ENCODE measurements at regions not wholly inside any gene's neighbourhood (a gene's known extent, or its start where the extent isn't known, plus 50 kb on each side); places are given as distances from the start of the nearest gene placed in this dataset.

GRCh38 chr3:178439504-178439903, 96.7 kb upstream of the KCNMB2 start:
- H2AFZ ChIP-seq (ENCODE audit: low read depth, low read length), result no peak overlapping the region

GRCh38 chr3:178440043-178440442, 96.2 kb upstream of the KCNMB2 start:
- no peaks in the 10 kb centered on the region for H3K9me3 ChIP-seq (ENCODE audit: low read length)
- H2AFZ ChIP-seq (ENCODE audit: low read depth, low read length), result no peak overlapping the region
- H3K9me2 ChIP-seq (ENCODE audit: insufficient read depth, low read length), result no peaks in the 10 kb centered on the region
- H3K27me3 ChIP-seq (ENCODE audit: insufficient read depth, low read depth, low read length), result no peaks in the 10 kb centered on the region
- H3K36me3 ChIP-seq (ENCODE audit: insufficient read depth, low read length), result no peaks in the 10 kb centered on the region
- TF ChIP-seq MXI1 (conservative IDR thresholded peaks at IDR 0.05; ENCODE audit: poor library complexity, severe bottlenecking) (no peak), RAD21 (conservative IDR thresholded peaks at IDR 0.05) (no peak), SMC3 (conservative IDR thresholded peaks at IDR 0.05; ENCODE audit: poor library complexity) (no peak), CTCF (IDR thresholded peaks at IDR 0.05; ENCODE audit: poor library complexity, severe bottlenecking) (no peak)
- no peak overlapping the region for H3K4me3 ChIP-seq (ENCODE audit: low read length)
- no peaks in the 10 kb centered on the region for H3K79me2 ChIP-seq (replicated peaks; ENCODE audit: insufficient read depth, low read length)
- H3K27ac ChIP-seq (ENCODE audit: low read length), result no peak overlapping the region
- H4K20me1 ChIP-seq (ENCODE audit: insufficient read depth), result no peaks in the 10 kb centered on the region
- H3F3A ChIP-seq (ENCODE audit: insufficient read depth, low read length, poor library complexity, severe bottlenecking), result no peaks in the 10 kb centered on the region
- H3K4me2 ChIP-seq (ENCODE audit: low read length), result no peak overlapping the region
- H3K9ac ChIP-seq (ENCODE audit: low read length), result no peak overlapping the region

More at GRCh38 chr3:178439504-178439903, 96.7 kb upstream of the KCNMB2 start:
- Histone ChIP-seq H3K4me2 (ENCODE audit: low read length) (no peak overlapping the region), H3F3A (ENCODE audit: insufficient read depth, low read length, poor library complexity, severe bottlenecking) (no peaks in the 10 kb centered on the region), H3K79me2 (replicated peaks; ENCODE audit: insufficient read depth, low read length) (no peaks in the 10 kb centered on the region), H3K27ac (ENCODE audit: low read length) (no peak overlapping the region), H3K9me2 (ENCODE audit: insufficient read depth, low read length) (no peaks in the 10 kb centered on the region), H4K20me1 (ENCODE audit: insufficient read depth) (no peaks in the 10 kb centered on the region), H3K9me3 (ENCODE audit: low read length) (no peaks in the 10 kb centered on the region), H3K9ac (ENCODE audit: low read length) (no peak overlapping the region), H3K27me3 (ENCODE audit: insufficient read depth, low read depth, low read length) (no peaks in the 10 kb centered on the region), H3K36me3 (ENCODE audit: insufficient read depth, low read length) (no peaks in the 10 kb centered on the region), H3K4me3 (ENCODE audit: low read length) (no peak overlapping the region)
- no peak for TF ChIP-seq CTCF (IDR thresholded peaks at IDR 0.05; ENCODE audit: poor library complexity, severe bottlenecking)
- TF ChIP-seq TAF1 (IDR thresholded peaks at IDR 0.05; ENCODE audit: low read depth), result no peak
- no peak for TF ChIP-seq POLR2AphosphoS5 (IDR thresholded peaks at IDR 0.05)
- no peak for TF ChIP-seq EZH2 (IDR thresholded peaks at IDR 0.05; ENCODE audit: borderline replicate concordance, insufficient read depth, low read length, poor library complexity, severe bottlenecking)
- TF ChIP-seq EP300 (conservative IDR thresholded peaks at IDR 0.05; ENCODE audit: poor library complexity, severe bottlenecking), result no peak
- no peak for TF ChIP-seq RAD21 (conservative IDR thresholded peaks at IDR 0.05)
- no peak for TF ChIP-seq SMC3 (conservative IDR thresholded peaks at IDR 0.05; ENCODE audit: poor library complexity)
- no peak for TF ChIP-seq REST (IDR thresholded peaks at IDR 0.05; ENCODE audit: borderline replicate concordance)
- TF ChIP-seq MXI1 (conservative IDR thresholded peaks at IDR 0.05; ENCODE audit: poor library complexity, severe bottlenecking), result no peak

All from neural cell (in vitro differentiated cells).